Activated CD4-positive, alpha-beta T cell treated with anti-CD3 and anti-CD28 coated beads, Interleukin-2, amount 50 U/mL, for 16 hours (primary cell): ENCODE measurements at regions not wholly inside any gene's neighbourhood (a gene's known extent, or its start where the extent isn't known, plus 50 kb on each side); places are given as distances from the start of the nearest gene placed in this dataset.

Source experiments
- DNase-seq: peaks from one replicate; pipeline ENCODE4 v3.0.0-alpha.2; 2020

DNA sequence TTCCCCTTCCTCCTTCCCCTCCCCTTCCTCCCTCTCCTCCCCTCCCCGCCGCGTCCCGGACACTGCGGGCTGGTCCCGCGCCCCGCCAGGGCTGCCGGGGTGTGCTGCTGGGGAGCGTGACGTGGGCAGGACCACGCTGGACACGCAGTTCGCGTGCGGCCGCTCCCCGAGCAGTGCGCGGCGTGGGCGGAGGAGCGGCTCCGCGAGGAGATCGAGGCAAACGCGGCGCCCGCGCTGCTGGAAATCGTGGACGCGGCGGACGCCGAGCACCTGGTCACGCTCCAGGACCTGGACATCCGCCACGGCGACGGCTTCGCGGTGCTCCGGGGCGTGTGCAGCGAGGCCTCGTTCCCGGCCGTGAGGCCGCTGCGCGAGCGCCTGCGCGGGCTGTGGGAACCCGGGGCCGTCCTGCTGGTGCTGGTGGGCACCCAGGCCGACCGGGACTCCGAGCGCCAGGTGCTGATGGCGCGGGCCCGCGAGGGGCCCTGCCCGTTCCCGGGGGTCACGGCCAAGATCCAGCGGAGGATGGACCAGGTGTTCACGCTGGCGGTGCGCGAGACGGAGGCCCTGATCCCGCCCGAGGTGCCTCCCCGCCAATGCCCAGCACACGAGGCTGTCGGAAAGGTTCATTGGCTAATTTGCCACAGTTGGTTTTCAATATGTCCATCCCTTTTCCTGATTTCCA lies 84.3 kb downstream of the TNFAIP2 start:
- no peak for DNase-seq

DNA sequence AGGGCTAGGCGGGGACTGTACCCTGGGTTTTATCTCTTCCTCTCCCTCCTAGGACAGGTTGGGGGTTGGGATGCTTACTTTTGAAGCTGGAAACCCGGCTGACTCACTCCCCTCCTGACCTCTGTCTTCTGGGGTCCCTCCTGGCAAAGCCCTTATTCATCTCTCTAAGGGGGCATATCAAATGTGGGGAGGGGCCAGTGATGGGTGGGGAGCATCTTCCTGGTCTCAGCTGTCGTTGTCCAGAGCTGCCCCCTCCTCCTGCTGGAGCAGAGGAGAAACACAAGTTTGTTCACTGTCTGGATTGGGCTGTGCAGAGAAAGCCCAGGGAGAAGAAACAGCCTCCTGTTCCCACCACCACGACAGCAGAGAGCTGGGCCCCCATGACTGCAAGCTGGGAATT lies 85.8 kb downstream of the TNFAIP2 start:
- no peak for DNase-seq

GRCh38 chr14:103209506-103209905 lies 86.2 kb downstream of the TNFAIP2 start:
- no peak for DNase-seq

DNA sequence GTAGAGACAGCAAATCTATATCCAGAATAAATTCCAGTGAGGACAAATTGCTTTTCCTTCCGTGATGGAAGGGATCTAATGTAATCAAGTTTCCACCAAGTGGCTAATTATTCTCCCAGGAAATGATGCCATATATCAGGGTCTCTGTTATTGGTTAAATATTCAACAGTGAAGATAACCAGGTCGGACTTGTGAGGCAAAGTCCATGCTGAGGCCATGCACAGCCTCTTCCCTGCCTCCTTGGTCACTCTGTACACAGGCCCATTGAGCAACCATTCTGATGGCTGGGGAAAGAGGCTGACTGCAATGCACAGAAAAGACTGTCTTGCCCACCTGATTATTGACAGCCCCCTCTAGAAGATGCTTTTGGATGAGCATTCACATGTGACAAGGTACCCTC lies 90.1 kb downstream of the TNFAIP2 start:
- no peak for DNase-seq

DNA sequence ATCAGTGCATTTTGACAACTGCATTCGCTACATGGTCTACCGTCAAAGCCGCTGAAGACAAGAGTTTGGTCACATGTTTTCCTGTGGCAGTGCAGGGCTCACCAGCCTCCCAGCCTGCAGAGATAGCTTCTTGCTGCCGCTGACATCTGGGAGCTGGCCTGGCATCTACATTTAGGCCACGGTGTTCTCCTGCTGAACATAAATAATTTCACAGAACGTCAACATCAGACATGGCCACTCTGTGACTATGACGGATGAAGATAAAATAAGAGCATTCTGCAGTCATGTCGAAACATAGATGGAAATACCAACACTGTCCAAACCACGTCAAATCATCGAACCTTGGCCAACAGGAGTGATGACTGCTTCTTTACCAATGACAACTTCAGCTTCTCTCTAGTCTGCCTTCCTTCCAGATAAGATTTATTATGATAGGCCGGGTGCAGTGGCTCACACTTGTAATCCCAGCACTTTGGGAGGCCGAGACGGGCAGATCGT lies 91.2 kb downstream of the TNFAIP2 start:
- no peak for DNase-seq

DNA sequence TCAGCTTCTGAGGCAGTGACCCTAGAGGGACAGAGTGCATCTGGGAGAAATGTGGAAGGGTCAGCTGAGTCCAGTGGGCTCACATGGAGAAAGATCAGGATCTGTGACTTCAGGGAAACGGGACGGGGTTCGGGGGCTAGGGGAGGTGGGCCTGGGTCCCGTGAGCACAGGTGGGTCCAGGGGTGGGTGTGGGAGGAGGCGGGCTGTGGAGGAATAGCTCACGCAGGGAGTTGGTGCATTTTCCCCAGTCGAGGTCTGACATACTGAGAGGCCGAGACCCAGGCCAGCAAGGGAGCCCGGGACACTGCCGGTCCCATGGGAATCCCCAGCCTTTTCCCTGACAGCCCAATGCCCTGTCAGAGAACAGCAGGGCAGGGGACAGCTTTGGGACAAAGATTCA lies 93.1 kb downstream of the TNFAIP2 start:
- no peak for DNase-seq

GRCh38 chr14:103216857-103217256 lies 93.6 kb downstream of the TNFAIP2 start:
- DNase-seq = no peak

DNA sequence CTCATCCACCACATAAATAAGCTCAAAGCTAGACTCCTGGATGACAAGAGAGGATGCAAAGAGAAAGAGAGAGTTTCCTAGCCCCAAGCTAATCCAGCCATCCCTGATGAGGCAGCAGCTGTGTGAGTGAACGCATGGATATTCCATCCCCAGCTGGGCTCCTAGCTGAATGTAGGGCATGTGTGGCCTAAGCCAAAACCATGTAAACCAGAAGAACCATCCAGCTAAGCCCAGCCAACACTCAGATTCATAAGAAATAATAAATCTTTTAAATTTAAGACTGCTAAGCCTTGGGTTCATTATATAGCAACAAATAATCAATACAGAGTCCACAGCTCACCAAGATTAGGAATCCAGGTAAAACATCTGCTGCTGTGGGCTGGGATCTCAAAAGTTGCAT lies 94.3 kb downstream of the TNFAIP2 start:
- no peak for DNase-seq

DNA sequence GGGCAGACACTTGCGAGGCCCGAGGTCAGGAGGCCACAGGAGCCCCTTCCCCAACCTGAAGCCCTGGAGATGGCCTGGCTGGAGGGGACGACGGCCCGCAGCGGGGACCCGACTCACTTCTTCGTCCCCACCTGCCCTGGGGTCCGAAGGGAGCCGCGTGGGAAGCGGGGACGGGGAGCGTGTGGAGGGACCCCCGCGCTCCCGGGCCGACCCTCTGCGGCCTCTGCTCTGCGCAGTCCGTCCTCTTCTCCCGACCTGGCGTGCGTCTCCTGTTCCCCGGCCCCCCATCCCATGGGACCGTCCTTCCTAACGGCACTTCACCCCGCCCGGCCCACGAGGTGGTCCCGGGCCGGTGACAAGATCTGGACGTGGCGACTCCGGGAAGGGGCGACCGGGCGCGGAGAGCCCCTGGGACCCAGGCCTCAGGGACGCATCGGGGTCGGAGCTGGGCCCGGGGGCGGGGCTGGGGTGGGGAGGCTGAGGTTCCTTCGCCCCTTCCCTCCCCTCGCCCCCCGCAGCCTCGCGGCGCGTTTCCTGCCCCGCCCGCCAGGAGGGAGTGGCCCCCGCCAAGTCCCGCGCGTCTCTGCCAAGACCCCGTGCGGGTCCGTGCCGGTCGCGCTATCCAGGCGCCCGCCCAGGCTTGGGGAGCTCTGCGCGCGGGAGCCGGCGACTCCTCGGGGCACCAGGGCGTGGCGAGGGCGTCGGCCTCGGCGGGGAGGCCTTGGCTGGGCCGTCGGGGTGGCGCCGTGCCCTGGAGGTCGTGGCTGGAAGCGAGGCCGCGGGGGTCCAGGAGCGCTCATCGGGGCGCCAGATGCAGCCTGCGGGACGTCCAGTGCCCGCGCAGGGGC lies 97.1 kb downstream of the TNFAIP2 start:
- no peak for DNase-seq

GRCh38 chr14:103220982-103221641 lies 97.9 kb downstream of the TNFAIP2 start:
- no peak for DNase-seq

- DNase-seq = no peak
Measured at GRCh38 chr14:103221781-103222358, 98.6 kb downstream of the TNFAIP2 start.

- no peak for DNase-seq
Measured at GRCh38 chr14:103223818-103224352, 100.6 kb downstream of the TNFAIP2 start.

DNA sequence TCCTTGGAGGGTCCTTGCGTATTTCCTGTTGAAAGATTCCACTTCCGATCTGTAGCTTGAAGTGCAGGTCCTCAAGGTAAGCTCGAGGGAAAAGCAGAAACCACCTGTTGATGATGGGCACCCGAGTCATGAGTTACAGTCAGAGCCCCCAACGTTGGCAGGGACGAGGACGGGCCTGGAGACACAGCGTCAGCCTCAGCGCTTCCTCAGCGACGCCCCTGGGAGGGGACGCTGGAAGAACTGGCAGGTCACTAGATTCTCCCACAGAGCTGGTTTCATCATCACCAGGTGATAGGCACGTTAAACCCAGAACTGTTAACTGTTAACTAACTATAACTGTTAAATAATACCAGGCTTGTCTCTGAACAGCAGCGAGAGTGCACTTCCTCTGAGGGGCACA lies 101.8 kb downstream of the TNFAIP2 start:
- no peak for DNase-seq

DNA sequence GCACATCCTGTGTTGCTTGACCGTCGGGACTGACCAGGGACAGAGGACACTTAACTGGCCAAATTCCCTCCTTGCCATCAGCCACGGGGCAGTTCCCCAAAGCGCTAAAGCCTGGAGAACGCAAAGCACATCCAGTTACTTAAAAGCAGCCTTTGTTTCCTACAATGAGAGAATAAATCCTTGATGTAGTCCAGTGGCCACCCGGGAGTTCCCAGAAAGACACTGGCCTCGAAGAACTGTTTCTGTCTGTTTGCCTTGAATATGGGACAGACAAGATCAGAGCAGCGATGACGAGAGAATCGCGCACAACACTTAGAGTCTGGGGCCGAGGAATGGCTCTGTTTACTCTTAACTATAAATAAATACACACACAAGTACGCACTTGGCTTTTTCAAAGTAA lies 102.2 kb downstream of the TNFAIP2 start:
- DNase-seq = no peak

GRCh38 chr14:103227094-103227768 lies 104.0 kb downstream of the TNFAIP2 start:
- no peak for DNase-seq

DNA sequence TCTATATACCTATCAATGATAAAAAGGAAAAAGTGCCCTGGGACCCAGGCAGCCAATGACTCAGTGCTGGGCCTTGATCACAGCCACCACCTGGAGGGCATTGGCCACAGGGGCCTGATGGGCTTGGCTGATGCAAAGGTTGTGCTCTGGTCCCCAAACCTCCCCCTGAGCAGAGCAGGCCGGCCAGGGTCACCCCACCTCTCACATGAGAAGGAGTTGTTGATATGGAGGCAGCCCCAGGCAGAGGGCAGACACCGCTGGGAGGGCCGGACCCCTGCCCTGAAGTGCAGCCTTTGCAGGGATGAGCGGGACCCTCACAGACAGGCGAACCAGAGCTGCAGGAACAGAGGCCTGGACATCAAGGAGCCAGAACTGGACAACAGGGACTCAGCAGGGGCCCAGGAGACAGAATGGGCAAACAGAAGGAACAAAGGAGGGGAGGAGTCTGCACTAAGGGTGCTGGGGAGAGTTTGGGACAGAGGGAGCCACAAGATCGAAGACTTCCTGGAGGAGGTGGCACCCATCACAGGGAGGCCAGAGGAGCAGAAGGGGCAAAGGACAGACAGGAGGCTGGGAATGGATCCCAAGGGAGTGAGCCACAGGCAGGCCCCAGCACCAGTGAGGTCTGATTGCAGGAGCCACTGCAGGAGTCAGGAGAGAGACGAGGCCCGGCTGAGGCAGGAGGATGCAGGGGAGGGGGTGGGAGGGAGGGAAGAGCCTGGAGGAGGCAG lies 105.0 kb downstream of the TNFAIP2 start:
- no peak for DNase-seq

DNA sequence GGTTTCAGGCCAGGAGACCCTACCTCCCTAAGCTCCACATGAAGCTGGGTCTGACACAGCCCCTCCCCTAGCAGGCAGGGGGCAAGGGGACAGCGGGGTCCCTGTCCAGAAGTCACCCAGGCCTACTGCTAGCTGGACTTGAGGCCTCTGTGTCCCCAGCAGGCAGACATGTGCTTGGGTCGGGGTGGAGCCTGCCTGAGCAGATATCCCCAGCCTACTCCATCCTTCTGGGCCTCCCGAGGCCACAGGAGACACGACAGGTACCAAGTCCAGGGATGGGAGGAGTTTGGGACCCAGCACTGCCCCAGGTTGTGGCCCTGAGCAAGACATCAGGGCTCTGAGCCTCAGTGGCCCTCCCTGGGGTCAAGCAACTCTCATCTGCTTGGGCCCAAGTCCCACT lies 105.2 kb upstream of the EIF5 start:
- DNase-seq = no peak

- DNase-seq = no peak
Measured at GRCh38 chr14:103230021-103230420, 104.0 kb upstream of the EIF5 start.

- DNase-seq = no peak
Measured at GRCh38 chr14:103230658-103231334, 103.2 kb upstream of the EIF5 start.

DNA sequence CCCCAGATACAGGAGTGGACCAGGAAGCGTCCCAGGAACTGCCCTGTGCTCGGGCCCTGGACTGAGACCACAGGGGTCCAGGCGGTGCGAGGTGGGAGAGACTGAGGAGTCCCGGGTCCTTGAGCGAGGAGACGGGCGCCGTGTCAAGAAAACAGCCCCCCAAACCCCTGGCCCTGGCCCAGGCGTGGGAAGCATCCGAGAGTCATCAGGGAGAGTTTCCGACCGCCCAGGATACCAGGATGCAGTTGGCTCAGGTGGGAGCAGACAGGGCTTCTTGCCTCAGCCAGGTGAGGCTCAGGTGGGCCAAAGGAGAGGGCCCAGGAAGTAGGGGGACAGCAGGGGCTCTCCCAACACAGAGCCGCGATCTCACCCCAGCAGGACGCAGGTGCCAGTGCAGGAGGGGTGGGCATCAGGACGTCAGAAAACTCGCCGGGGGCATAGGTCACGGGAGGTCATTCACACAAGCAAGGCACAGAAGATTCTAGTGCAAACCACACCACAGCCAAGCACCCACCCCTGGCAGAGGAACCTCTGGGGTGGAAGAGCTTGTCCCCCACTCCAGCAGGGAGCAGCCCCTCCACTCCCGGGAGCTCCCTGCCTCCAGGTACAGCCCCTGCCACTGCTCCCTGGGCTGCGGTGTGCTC lies 102.5 kb upstream of the EIF5 start:
- no peak for DNase-seq
